H9 (cell line): ENCODE measurements at regions not wholly inside any gene's neighbourhood (a gene's known extent, or its start where the extent isn't known, plus 50 kb on each side); places are given as distances from the start of the nearest gene placed in this dataset.

Experiments used
- DNase-seq: peaks from one replicate; pipeline ENCODE4 v3.0.0-alpha.2; 2017
- H2AFZ ChIP-seq: one replicate; pipeline ENCODE4 v1.6.1; 2013; ENCODE audit warnings: mild to moderate bottlenecking, low read length, control low read depth, moderate library complexity
- H2AK5ac ChIP-seq: 2 replicates; pipeline ENCODE4 v1.6.1; 2013; ENCODE audit warnings: low read length, control low read depth, mixed read lengths; ENCODE audit not compliant: insufficient read length
- H2BK120ac ChIP-seq: one replicate; pipeline ENCODE4 v1.6.1; 2013; ENCODE audit warnings: low read depth, mild to moderate bottlenecking, low read length, control low read depth, inconsistent platforms; ENCODE audit not compliant: poor library complexity, severe bottlenecking
- H2BK12ac ChIP-seq: 2 replicates; pipeline ENCODE4 v1.6.1; 2013; ENCODE audit warnings: low read length, control low read depth, mixed read lengths, low read depth; ENCODE audit not compliant: insufficient read length
- H2BK15ac ChIP-seq: 2 replicates; pipeline ENCODE4 v1.6.1; 2013; ENCODE audit warnings: low read depth, low read length, control low read depth
- H2BK20ac ChIP-seq: one replicate; pipeline ENCODE4 v1.6.1; 2013; ENCODE audit warnings: low read depth, mild to moderate bottlenecking, low read length, control low read depth, inconsistent platforms; ENCODE audit not compliant: poor library complexity, severe bottlenecking
- H2BK5ac ChIP-seq: 2 replicates; pipeline ENCODE4 v1.6.1; 2013; ENCODE audit warnings: low read length, control low read depth, mixed read lengths; ENCODE audit not compliant: insufficient read length
- H3K14ac ChIP-seq: 2 replicates; pipeline ENCODE4 v1.6.1; 2013; ENCODE audit warnings: low read length, control low read depth; ENCODE audit not compliant: insufficient read depth
- H3K18ac ChIP-seq: 2 replicates; pipeline ENCODE4 v1.6.1; 2013; ENCODE audit warnings: low read depth, mild to moderate bottlenecking, mixed read lengths, low read length, control low read depth; ENCODE audit not compliant: insufficient read length
- H3K23ac ChIP-seq: 2 replicates; pipeline ENCODE4 v1.6.1; 2013; ENCODE audit warnings: low read length, control low read depth, mixed read lengths, low read depth; ENCODE audit not compliant: insufficient read length
- H3K23me2 ChIP-seq: 2 replicates; pipeline ENCODE4 v1.6.1; 2013; ENCODE audit warnings: low read depth, mild to moderate bottlenecking, mixed read lengths, low read length, control low read depth; ENCODE audit not compliant: insufficient read length, poor library complexity, severe bottlenecking
- H3K27ac ChIP-seq: 2 replicates; pipeline ENCODE4 v1.5.1; 2013; ENCODE audit warnings: low read length, control low read depth, mixed read lengths, low read depth; ENCODE audit not compliant: insufficient read length
- H3K27me3 ChIP-seq: 2 replicates; pipeline ENCODE4 v1.6.1; 2013; ENCODE audit warnings: low read length, control low read depth, inconsistent platforms; ENCODE audit not compliant: insufficient read depth
- H3K4ac ChIP-seq: 2 replicates; pipeline ENCODE4 v1.6.1; 2013; ENCODE audit warnings: low read depth, mild to moderate bottlenecking, control low read depth, inconsistent platforms, low read length, moderate library complexity
- H3K4me1 ChIP-seq: 2 replicates; pipeline ENCODE4 v1.6.1; 2013; ENCODE audit warnings: low read length, control low read depth, inconsistent platforms; ENCODE audit not compliant: insufficient read depth
- H3K4me2 ChIP-seq: 2 replicates; pipeline ENCODE4 v1.6.1; 2013; ENCODE audit warnings: low read length, control low read depth, mixed read lengths; ENCODE audit not compliant: insufficient read length, insufficient read depth
- H3K56ac ChIP-seq: 2 replicates; pipeline ENCODE4 v1.6.1; 2013; ENCODE audit warnings: low read depth, mild to moderate bottlenecking, mixed read lengths, low read length, control low read depth; ENCODE audit not compliant: insufficient read length
- H3K79me1 ChIP-seq: 2 replicates; pipeline ENCODE4 v1.6.1; 2013; ENCODE audit warnings: low read depth, mild to moderate bottlenecking, moderate library complexity, low read length, control low read depth, inconsistent platforms; ENCODE audit not compliant: insufficient read depth, poor library complexity, severe bottlenecking
- H3K79me2 ChIP-seq: 2 replicates; pipeline ENCODE4 v1.6.1; 2013; ENCODE audit warnings: low read length, control low read depth, inconsistent platforms; ENCODE audit not compliant: insufficient read depth
- H3K9ac ChIP-seq: 2 replicates; pipeline ENCODE4 v1.6.1; 2013; ENCODE audit warnings: low read length, control low read depth, mixed read lengths; ENCODE audit not compliant: insufficient read length; ENCODE audit errors: extremely low read depth
- H3K9me3 ChIP-seq: one replicate; pipeline ENCODE4 v1.6.1; 2013; ENCODE audit warnings: low read depth, low read length, inconsistent platforms; ENCODE audit not compliant: control insufficient read depth
- H3T11ph ChIP-seq: one replicate; pipeline ENCODE4 v1.6.1; 2013; ENCODE audit warnings: mild to moderate bottlenecking, low read length, control low read depth, inconsistent platforms
- H4K20me1 ChIP-seq: one replicate; pipeline ENCODE4 v1.6.1; 2013; ENCODE audit not compliant: control insufficient read depth, insufficient read length, insufficient read depth
- H4K5ac ChIP-seq: 2 replicates; pipeline ENCODE4 v1.6.1; 2013; ENCODE audit warnings: low read depth, mild to moderate bottlenecking, mixed read lengths, low read length, control low read depth; ENCODE audit not compliant: insufficient read length
- H4K8ac ChIP-seq: replicated peaks from 2 replicates; pipeline ENCODE4 v1.6.1; 2013; ENCODE audit warnings: low read length, control low read depth, mixed read lengths, low read depth; ENCODE audit not compliant: insufficient read length
- H4K91ac ChIP-seq: 2 replicates; pipeline ENCODE4 v1.6.1; 2013; ENCODE audit warnings: low read depth, mild to moderate bottlenecking, moderate library complexity, mixed read lengths, low read length, control low read depth; ENCODE audit not compliant: insufficient read length
- H3K27ac Mint-ChIP-seq, 3 experiments: 2 replicates in 2 of 3; 3 replicates in 1 of 3; pipeline ENCODE4 v1.8.0; 2020 to 2021; ENCODE audit warnings: mixed read lengths in 3 of 3, mild to moderate bottlenecking in 1 of 3, moderate library complexity in 1 of 3
- H3K27me3 Mint-ChIP-seq: 2 replicates; pipeline ENCODE4 v1.8.0; 2021; ENCODE audit warnings: low read depth, mild to moderate bottlenecking, moderate library complexity, mixed read lengths
- H3K36me3 Mint-ChIP-seq, 3 experiments: 2 replicates in 2 of 3; 3 replicates in 1 of 3; pipeline ENCODE4 v1.8.0; 2020 to 2021; ENCODE audit warnings: low read depth in 3 of 3, mixed read lengths in 3 of 3; ENCODE audit not compliant: insufficient read depth in 1 of 3
- H3K4me1 Mint-ChIP-seq, 2 experiments: 2 replicates each; pipeline ENCODE4 v1.8.0; 2020; ENCODE audit warnings: mixed read lengths in 2 of 2
- H3K4me3 Mint-ChIP-seq, 2 experiments: 2 replicates in 1 of 2; 3 replicates in 1 of 2; pipeline ENCODE4 v1.8.0; 2020 to 2021; ENCODE audit warnings: mild to moderate bottlenecking in 2 of 2, mixed read lengths in 2 of 2, moderate library complexity in 1 of 2
- H3K9me3 Mint-ChIP-seq, 2 experiments: 2 replicates in 1 of 2; 3 replicates in 1 of 2; pipeline ENCODE4 v1.8.0; 2020; ENCODE audit warnings: mild to moderate bottlenecking in 2 of 2, mixed read lengths in 2 of 2, moderate library complexity in 1 of 2
- CTCF ChIP-seq: fragments of 200-600 bp; sonication (generic); conservative IDR thresholded peaks from 3 replicates; pipeline ENCODE4 v1.8.0; 2021; ENCODE audit warnings: antibody characterized with exemption, mild to moderate bottlenecking
- WGBS: extraction: QIAGEN DNeasy Blood & Tissue Kit; methylation state at CpG from one replicate; pipeline ENCODE4 v1.1.7; 2013; ENCODE audit warnings: missing lambda C conversion rate, low lambda C conversion rate, mixed read lengths; ENCODE audit not compliant: insufficient read length; ENCODE audit errors: extremely low coverage; 5-methylcytosine and 5-hydroxymethylcytosine counted together

DNA sequence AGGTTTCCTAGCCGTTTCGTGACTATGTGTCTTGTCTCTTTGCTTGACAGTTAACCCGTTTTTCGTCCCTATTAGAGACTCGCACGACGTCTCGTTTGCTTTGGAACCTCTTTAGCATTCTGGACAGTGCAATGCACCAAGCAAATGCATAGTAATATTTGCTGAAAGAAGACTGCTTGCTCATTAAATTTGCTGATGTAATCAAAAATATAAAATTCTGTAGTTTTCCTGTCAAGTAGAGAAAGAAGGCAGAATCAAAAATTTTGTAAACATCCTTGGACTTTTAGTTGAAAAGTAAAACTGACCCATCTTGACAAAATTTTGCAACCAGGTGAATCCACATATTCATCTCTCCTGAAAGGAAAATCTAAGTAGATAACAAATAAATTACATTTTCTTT is 106.9 kb upstream of the RAPGEF2 start:
- Histone ChIP-seq H2BK120ac (no peak overlapping the region), H2BK20ac (no peak overlapping the region), H3K4ac (no peak overlapping the region), H4K20me1 (no peaks in the 10 kb centered on the region), H3K4me1 (no peaks in the 10 kb centered on the region), H3K4me2 (no peak overlapping the region), H3K23ac (no peak overlapping the region), H2BK15ac (no peak overlapping the region), H4K91ac (no peak overlapping the region), H3K27me3 (no peaks in the 10 kb centered on the region), H3K79me1 (no peaks in the 10 kb centered on the region), H3K18ac (no peak overlapping the region), H2AK5ac (no peak overlapping the region), H4K5ac (no peak overlapping the region), H3K56ac (no peak overlapping the region), H2BK5ac (no peak overlapping the region), H2BK12ac (no peak overlapping the region), H3K14ac (no peak overlapping the region), H3K9me3 (no peaks in the 10 kb centered on the region), H2AFZ (no peak overlapping the region), H3K79me2 (no peaks in the 10 kb centered on the region), H3T11ph (no peak overlapping the region), H3K9ac (no peak overlapping the region), H3K27ac (no peak overlapping the region), H4K8ac (no peak overlapping the region), H3K23me2 (no peaks in the 10 kb centered on the region)
- DNase-seq = no peak
- H3K27me3 Mint-ChIP-seq = no peaks in the 10 kb centered on the region
- no peak overlapping the region for H3K27ac Mint-ChIP-seq
- H3K36me3 Mint-ChIP-seq = no peaks in the 10 kb centered on the region
- no peaks in the 10 kb centered on the region for H3K9me3 Mint-ChIP-seq
- no CpG with 5 or more reads among the region's 8 CpGs for WGBS
- no peaks in the 10 kb centered on the region for H3K4me1 Mint-ChIP-seq
- TF ChIP-seq CTCF = no peak
- no peak overlapping the region for H3K4me3 Mint-ChIP-seq
